ENCODE measurements at regions not wholly inside any gene's neighbourhood (a gene's known extent, or its start where the extent isn't known, plus 50 kb on each side); places are given as distances from the start of the nearest gene placed in this dataset.

DNA sequence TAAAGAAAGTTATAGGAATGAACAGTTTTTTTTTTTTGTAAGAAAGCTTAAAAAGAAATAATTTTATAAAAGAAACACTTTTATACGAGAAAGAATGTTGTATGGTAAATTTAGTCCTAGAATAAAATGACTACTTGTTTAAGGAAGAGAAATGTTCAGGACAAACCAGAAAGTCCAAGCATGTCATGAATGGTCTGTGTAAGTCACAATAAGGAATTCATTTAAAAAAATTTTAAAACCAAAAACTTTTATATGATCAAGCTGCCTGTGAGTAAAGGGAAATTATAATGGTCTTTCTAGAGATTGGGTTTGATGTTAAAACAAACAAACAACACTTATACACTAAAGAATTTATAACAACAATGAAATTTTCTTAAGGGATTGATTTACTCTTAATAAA is 858.9 kb upstream of the PCDH7 start:
- TF ChIP-seq ZNF184 (tag by site-specific recombination; IDR thresholded peaks at IDR 0.05) (no peak), ZNF155 (tag by site-specific recombination; IDR thresholded peaks at IDR 0.05) (no peak), HOXA7 (CRISPR knock-in tag; IDR thresholded peaks at IDR 0.05; ENCODE audit: borderline replicate concordance) (no peak), YY1 (tag by site-specific recombination; IDR thresholded peaks at IDR 0.05) (no peak), ZSCAN30 (tag by site-specific recombination; IDR thresholded peaks at IDR 0.05) (no peak), ZBTB20 (tag by site-specific recombination; IDR thresholded peaks at IDR 0.05) (no peak)
- TF ChIP-seq, protein P1, sequence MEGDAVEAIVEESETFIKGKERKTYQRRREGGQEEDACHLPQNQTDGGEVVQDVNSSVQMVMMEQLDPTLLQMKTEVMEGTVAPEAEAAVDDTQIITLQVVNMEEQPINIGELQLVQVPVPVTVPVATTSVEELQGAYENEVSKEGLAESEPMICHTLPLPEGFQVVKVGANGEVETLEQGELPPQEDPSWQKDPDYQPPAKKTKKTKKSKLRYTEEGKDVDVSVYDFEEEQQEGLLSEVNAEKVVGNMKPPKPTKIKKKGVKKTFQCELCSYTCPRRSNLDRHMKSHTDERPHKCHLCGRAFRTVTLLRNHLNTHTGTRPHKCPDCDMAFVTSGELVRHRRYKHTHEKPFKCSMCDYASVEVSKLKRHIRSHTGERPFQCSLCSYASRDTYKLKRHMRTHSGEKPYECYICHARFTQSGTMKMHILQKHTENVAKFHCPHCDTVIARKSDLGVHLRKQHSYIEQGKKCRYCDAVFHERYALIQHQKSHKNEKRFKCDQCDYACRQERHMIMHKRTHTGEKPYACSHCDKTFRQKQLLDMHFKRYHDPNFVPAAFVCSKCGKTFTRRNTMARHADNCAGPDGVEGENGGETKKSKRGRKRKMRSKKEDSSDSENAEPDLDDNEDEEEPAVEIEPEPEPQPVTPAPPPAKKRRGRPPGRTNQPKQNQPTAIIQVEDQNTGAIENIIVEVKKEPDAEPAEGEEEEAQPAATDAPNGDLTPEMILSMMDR (tag by site-specific recombination; IDR thresholded peaks at IDR 0.05) = no peak
